ENCODE measurements at regions not wholly inside any gene's neighbourhood (a gene's known extent, or its start where the extent isn't known, plus 50 kb on each side); places are given as distances from the start of the nearest gene placed in this dataset.
"Not testable (repeated sequence)": the region's sequence is repeated elsewhere in the genome, so short reads cannot be mapped to it uniquely, and the experiment has no call there.

GRCh38 chr5:159502116-159502515, 171.8 kb upstream of the IL12B start:
- not testable (repeated sequence) for DNase-seq

GRCh38 chr5:159503236-159503635, 172.9 kb upstream of the IL12B start:
- DNase-seq = no peak

- no peak for DNase-seq
These were observed 174.0 kb upstream of the IL12B start for GRCh38 chr5:159504106-159504856.

GRCh38 chr5:159504857-159505304, 174.6 kb upstream of the IL12B start:
- peak; percentile 38 to 79 (median 62) for DNase-seq

- DNase-seq = no peak
These were observed 176.8 kb upstream of the IL12B start for GRCh38 chr5:159507055-159507454.

- no peak for DNase-seq
These were observed 177.4 kb upstream of the IL12B start for GRCh38 chr5:159507661-159508060.

- DNase-seq = no peak
These were observed 178.1 kb upstream of the IL12B start for GRCh38 chr5:159508344-159508743.

- DNase-seq = no peak
These were observed 178.8 kb upstream of the IL12B start for GRCh38 chr5:159509002-159509660.

GRCh38 chr5:159510282-159510681, 180.0 kb upstream of the IL12B start:
- peak; percentile 61 to 82 (median 81) for DNase-seq

- DNase-seq = no peak
These were observed 181.3 kb upstream of the IL12B start for GRCh38 chr5:159511570-159511969.

- no peak for DNase-seq
These were observed 181.8 kb upstream of the IL12B start for GRCh38 chr5:159512064-159512463.

- no peak for DNase-seq
These were observed 184.0 kb upstream of the IL12B start for GRCh38 chr5:159514229-159514810.

- no peak for DNase-seq
These were observed 184.9 kb upstream of the IL12B start for GRCh38 chr5:159515197-159515596.

GRCh38 chr5:159515909-159516415, 185.7 kb upstream of the IL12B start:
- DNase-seq = peak in 2 of 3 donors; percentile 33 to 55

- DNase-seq = peak in 1 of 3 donors; percentile 52
These were observed 188.1 kb upstream of the IL12B start for GRCh38 chr5:159518371-159518770.

GRCh38 chr5:159519365-159519764, 189.1 kb upstream of the IL12B start:
- DNase-seq = no peak

GRCh38 chr5:159522841-159523240, 192.6 kb upstream of the IL12B start:
- DNase-seq = no peak

- DNase-seq = not testable (repeated sequence)
These were observed 194.0 kb upstream of the IL12B start for GRCh38 chr5:159524279-159524678.

- no peak for DNase-seq
These were observed 194.8 kb upstream of the IL12B start for GRCh38 chr5:159525117-159525516.

GRCh38 chr5:159527546-159528254, 197.4 kb upstream of the IL12B start:
- DNase-seq = no peak

- no peak for DNase-seq
These were observed 201.3 kb upstream of the IL12B start for GRCh38 chr5:159531554-159532105.

GRCh38 chr5:159533197-159533596, 202.9 kb upstream of the IL12B start:
- DNase-seq = no peak

All from muscle of back (tissue), 3 donors.